Mucosa of rectum (tissue), 2 donors: ENCODE measurements at regions not wholly inside any gene's neighbourhood (a gene's known extent, or its start where the extent isn't known, plus 50 kb on each side); places are given as distances from the start of the nearest gene placed in this dataset.

ENCODE experiments used
- H3K27ac ChIP-seq, 2 donors: one replicate each; pipeline ENCODE4 v1.7.0; 2013; ENCODE audit warnings: inconsistent platforms in 2 of 2, low read depth in 2 of 2, low read length in 2 of 2
- H3K27me3 ChIP-seq, 2 donors: one replicate each; pipeline ENCODE4 v1.7.0; 2013; ENCODE audit warnings: low read length in 2 of 2; ENCODE audit not compliant: control insufficient read depth in 2 of 2, insufficient read depth in 2 of 2
- H3K36me3 ChIP-seq, 2 donors: one replicate each; pipeline ENCODE4 v1.7.0; 2013; ENCODE audit warnings: low read length in 2 of 2; ENCODE audit not compliant: control insufficient read depth in 2 of 2, insufficient read depth in 2 of 2
- H3K4me1 ChIP-seq, 2 donors: one replicate each; pipeline ENCODE4 v1.7.0; 2013; ENCODE audit warnings: low read length in 2 of 2, mild to moderate bottlenecking in 1 of 2; ENCODE audit not compliant: control insufficient read depth in 2 of 2, insufficient read depth in 2 of 2
- H3K4me3 ChIP-seq, 2 donors: one replicate each; pipeline ENCODE4 v1.7.0; 2013; ENCODE audit warnings: low read length in 2 of 2
- H3K9ac ChIP-seq, 2 donors: one replicate each; pipeline ENCODE4 v1.7.0; 2013; ENCODE audit warnings: low read length in 2 of 2, low read depth in 1 of 2, mild to moderate bottlenecking in 1 of 2
- H3K9me3 ChIP-seq, 2 donors: one replicate each; pipeline ENCODE4 v1.7.0; 2013; ENCODE audit warnings: low read length in 2 of 2; ENCODE audit not compliant: control insufficient read depth in 2 of 2
- donor health status: healthy.
- donor health status: Normal muscosa, but diverticular disease.

- Histone ChIP-seq H3K27ac (no peak overlapping the region), H3K4me3 (no peak overlapping the region), H3K4me1 (peaks cover 0 to 5% of the 10 kb centered on the region in 2 donors), H3K36me3 (no peaks in the 10 kb centered on the region), H3K9me3 (no peaks in the 10 kb centered on the region), H3K27me3 (no peaks in the 10 kb centered on the region), H3K9ac (no peak overlapping the region)
These were observed 481.4 kb downstream of the GBA3 start for GRCh38 chr4:23174179-23174578.

GRCh38 chr4:23171976-23172375 lies 479.2 kb downstream of the GBA3 start:
- Histone ChIP-seq H3K4me3 (no peak overlapping the region), H3K27me3 (no peaks in the 10 kb centered on the region), H3K4me1 (peaks cover 0 to 9% of the 10 kb centered on the region in 2 donors), H3K27ac (no peak overlapping the region), H3K9ac (no peak overlapping the region), H3K9me3 (no peaks in the 10 kb centered on the region), H3K36me3 (no peaks in the 10 kb centered on the region)

DNA sequence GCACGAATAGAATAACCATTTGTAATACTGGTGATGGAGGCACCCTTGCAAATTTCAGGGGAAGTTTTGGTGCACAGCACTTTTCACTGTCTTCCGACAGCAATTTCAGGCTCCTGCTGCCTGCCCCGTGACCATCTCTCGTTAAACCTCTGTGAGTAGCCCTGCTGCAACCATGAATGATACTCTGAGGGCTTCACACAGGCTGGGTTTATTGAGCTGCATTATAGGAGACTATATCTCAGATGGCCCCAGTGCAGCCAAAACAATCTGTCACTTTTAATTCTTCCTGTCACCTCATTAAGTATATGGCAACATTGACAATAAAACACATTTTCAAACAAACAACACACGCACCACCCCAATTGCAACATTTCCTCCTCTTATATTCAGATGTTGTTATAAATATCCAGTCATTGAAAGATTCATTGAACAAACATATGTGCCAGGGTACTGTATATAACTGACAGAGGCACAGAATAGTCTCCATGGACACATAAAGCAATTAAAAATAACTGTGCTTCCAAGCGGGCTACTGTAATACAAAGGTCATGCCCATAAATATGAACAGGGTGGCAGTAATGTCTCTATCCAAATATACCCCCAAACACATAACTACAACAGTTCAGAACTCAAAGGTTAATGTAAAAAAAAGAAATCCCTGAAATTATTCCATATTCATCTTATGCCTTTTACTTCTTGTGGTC lies 477.0 kb downstream of the GBA3 start:
- Histone ChIP-seq H3K36me3 (no peaks in the 10 kb centered on the region), H3K9me3 (no peaks in the 10 kb centered on the region), H3K27ac (no peak overlapping the region), H3K27me3 (no peaks in the 10 kb centered on the region), H3K9ac (no peak overlapping the region), H3K4me1 (peaks cover 0 to 9% of the 10 kb centered on the region in 2 donors), H3K4me3 (no peak overlapping the region)

DNA sequence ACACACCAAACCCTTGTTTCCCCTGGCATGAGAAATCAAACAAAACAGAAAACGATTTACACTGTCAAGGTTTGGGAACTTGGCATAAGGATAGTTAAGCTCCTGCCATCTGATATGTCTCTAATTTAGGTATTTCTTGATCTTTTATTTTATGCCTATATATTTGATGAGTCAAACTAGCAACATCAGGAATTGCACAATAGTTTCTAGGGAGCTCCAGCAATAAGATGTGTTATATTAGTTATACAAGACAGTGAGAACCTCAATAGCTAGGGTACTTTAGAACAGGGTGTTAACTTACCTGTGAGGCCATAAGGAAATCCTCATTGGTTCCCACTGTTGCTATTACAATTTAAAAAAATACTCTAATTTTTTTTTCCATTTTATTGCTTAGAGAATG lies 474.2 kb downstream of the GBA3 start:
- no peak overlapping the region for H3K27ac ChIP-seq
- no peaks in the 10 kb centered on the region for H3K36me3 ChIP-seq
- peaks cover 0 to 9% of the 10 kb centered on the region in 2 donors for H3K4me1 ChIP-seq
- no peak overlapping the region for H3K4me3 ChIP-seq
- no peak overlapping the region for H3K9ac ChIP-seq
- H3K27me3 ChIP-seq: no peaks in the 10 kb centered on the region
- H3K9me3 ChIP-seq: no peaks in the 10 kb centered on the region

GRCh38 chr4:23166407-23166806 lies 473.7 kb downstream of the GBA3 start:
- H3K9ac ChIP-seq: no peak overlapping the region

GRCh38 chr4:23165669-23166068 lies 472.9 kb downstream of the GBA3 start:
- H3K36me3 ChIP-seq: no peaks in the 10 kb centered on the region
- no peaks in the 10 kb centered on the region for H3K9me3 ChIP-seq
- H3K4me1 ChIP-seq: peaks cover 0 to 9% of the 10 kb centered on the region in 2 donors
- no peak overlapping the region for H3K4me3 ChIP-seq
- H3K27ac ChIP-seq: no peak overlapping the region
- no peaks in the 10 kb centered on the region for H3K27me3 ChIP-seq
- H3K9ac ChIP-seq: no peak overlapping the region

More at GRCh38 chr4:23166407-23166806, 473.7 kb downstream of the GBA3 start:
- Histone ChIP-seq H3K36me3 (no peaks in the 10 kb centered on the region), H3K4me1 (peaks cover 0 to 9% of the 10 kb centered on the region in 2 donors), H3K9me3 (no peaks in the 10 kb centered on the region), H3K4me3 (no peak overlapping the region), H3K27ac (no peak overlapping the region), H3K27me3 (no peaks in the 10 kb centered on the region)

DNA sequence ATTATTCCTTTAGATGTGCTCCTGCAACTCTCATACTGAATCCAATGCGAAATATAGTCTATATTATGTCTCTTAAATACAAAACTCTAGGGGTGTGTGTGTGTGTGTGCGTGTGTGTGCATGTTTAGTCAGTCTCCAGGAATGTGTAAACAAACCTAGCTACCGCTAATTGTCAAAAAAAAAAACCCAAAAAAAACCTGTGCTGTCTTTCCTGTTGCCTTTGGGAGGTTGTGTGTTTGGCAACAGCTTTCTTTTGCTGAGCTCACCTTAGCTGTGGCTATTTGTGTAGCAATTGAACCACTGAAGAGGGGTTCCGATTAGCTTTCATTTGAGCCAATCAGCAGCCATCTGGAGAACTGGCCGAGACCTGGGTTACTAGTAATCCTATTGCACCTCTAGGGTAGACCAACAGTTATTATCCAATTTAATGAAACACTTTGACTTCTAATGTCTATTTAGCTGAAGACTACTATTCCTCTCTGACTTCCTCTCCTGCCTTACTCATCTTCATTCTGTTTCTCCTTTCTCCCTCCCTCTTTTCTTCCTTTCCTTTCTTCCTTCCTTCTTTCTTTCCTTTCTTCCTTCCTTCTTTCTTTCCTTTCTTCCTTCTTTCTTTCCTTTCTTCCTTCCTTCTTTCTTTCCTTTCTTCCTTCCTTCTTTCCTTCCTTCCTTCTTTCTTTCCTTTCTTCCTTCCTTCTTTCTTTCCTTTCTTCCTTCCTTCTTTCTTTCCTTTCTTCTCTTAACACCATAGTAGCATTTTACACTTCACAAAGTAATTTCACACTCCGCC lies 471.1 kb downstream of the GBA3 start:
- no peaks in the 10 kb centered on the region for H3K27me3 ChIP-seq
- H3K27ac ChIP-seq: no peak overlapping the region
- H3K9me3 ChIP-seq: no peaks in the 10 kb centered on the region
- no peaks in the 10 kb centered on the region for H3K36me3 ChIP-seq
- peaks cover 0 to 1% of the 10 kb centered on the region in 2 donors for H3K4me1 ChIP-seq
- no peak overlapping the region for H3K9ac ChIP-seq
- H3K4me3 ChIP-seq: no peak overlapping the region

DNA sequence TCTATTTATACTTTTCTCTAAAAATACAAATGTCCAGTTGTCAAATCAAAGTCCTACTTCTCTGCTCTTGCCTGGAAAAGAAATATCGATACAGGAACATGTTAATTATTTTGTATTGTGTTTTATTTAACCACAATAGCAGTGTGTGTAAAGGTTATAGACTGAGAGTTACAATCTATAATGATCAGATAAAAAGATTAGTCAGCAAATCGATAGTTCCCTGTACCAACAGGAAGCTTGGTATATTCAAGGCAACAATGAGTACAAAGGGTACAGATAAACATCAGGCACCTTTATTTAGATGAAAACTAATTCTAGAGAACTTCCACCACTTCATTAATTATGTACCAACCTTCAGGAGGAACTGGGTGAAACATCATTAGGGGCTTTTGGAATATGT lies 469.5 kb downstream of the GBA3 start:
- no peak overlapping the region for H3K27ac ChIP-seq
- H3K4me3 ChIP-seq: no peak overlapping the region
- H3K36me3 ChIP-seq: no peaks in the 10 kb centered on the region
- no peaks in the 10 kb centered on the region for H3K9me3 ChIP-seq
- H3K4me1 ChIP-seq: no peaks in the 10 kb centered on the region
- no peak overlapping the region for H3K9ac ChIP-seq
- H3K27me3 ChIP-seq: no peaks in the 10 kb centered on the region

DNA sequence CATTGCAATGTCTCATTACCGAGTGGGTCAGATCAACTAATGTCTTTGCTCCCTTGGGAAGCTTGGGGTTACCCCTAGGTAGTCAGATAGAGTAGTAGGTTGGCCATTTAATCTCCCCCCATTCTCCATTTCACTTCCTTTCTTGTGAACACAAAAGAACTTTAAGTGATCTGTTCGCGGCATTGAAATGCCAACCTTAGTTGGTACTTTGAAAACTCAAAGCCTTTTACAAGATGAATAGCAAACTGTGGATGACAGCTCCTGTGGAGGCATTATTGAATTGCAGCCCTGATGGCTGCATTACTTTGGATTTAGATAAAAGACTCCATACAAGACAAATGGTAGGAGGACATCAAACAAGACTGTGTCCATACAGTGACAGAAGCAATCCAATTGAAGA lies 469.1 kb downstream of the GBA3 start:
- Histone ChIP-seq H3K4me3 (no peak overlapping the region), H3K36me3 (no peaks in the 10 kb centered on the region), H3K9ac (no peak overlapping the region), H3K9me3 (no peaks in the 10 kb centered on the region), H3K4me1 (no peaks in the 10 kb centered on the region), H3K27me3 (no peaks in the 10 kb centered on the region), H3K27ac (no peak overlapping the region)

DNA sequence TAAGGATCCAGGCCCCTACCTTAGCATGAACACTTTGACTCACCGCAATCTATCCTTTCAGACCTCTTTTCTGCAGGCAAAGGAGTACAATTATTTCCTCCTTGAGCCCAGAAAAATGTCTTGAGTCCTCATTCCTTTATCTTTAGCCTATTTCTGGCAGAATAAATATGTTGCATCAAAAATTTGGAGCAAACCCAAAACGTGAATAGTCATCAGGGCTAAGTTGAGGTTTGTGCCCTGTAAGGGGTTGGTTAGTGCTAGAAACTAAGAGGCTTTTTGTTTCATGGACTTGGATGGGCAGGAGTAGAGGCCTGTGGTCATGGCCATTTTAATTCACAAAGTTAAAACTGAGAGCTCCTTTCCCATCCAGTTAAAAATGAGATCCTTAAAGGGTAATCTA lies 460.3 kb downstream of the GBA3 start:
- Histone ChIP-seq H3K27me3 (no peaks in the 10 kb centered on the region), H3K27ac (no peak overlapping the region), H3K36me3 (no peaks in the 10 kb centered on the region), H3K9me3 (no peaks in the 10 kb centered on the region), H3K9ac (no peak overlapping the region), H3K4me1 (no peaks in the 10 kb centered on the region), H3K4me3 (no peak overlapping the region)
